Natural killer cell (primary cell): ENCODE measurements at regions not wholly inside any gene's neighbourhood (a gene's known extent, or its start where the extent isn't known, plus 50 kb on each side); places are given as distances from the start of the nearest gene placed in this dataset.

Experiments used
- ATAC-seq, 3 donors: fragments of 150-1000 bp in 2 of 3; fragments of 200-7000 bp in 1 of 3; cut with Tn5 transposase; 1 replicate in 1 of 3; 2 replicates in 2 of 3; pipeline ENCODE4 v1.10.0; 2021; ENCODE audit warnings: mild to moderate bottlenecking in 2 of 3, moderate library complexity in 2 of 3
- DNase-seq, 2 donors: peaks; one replicate each; pipeline versions ENCODE4 v3.0.0 to v3.0.0-alpha.2; 2013 to 2021; ENCODE audit warnings: mixed read lengths in 1 of 2
- H3K27ac ChIP-seq: one replicate; pipeline ENCODE4 v1.5.1; 2013; ENCODE audit warnings: mild to moderate bottlenecking, low read length
- H3K27me3 ChIP-seq: one replicate; pipeline ENCODE4 v1.6.1; 2013; ENCODE audit warnings: low read length; ENCODE audit not compliant: control insufficient read depth, insufficient read depth
- H3K36me3 ChIP-seq: one replicate; pipeline ENCODE4 v1.6.1; 2013; ENCODE audit warnings: low read length; ENCODE audit not compliant: control insufficient read depth, insufficient read depth
- H3K4me1 ChIP-seq: one replicate; pipeline ENCODE4 v1.6.1; 2013; ENCODE audit warnings: low read length; ENCODE audit not compliant: control insufficient read depth, insufficient read depth
- H3K4me3 ChIP-seq: one replicate; pipeline ENCODE4 v1.5.1; 2013; ENCODE audit warnings: low read length
- H3K9me3 ChIP-seq: one replicate; pipeline ENCODE4 v1.6.1; 2013; ENCODE audit warnings: low read length; ENCODE audit not compliant: control insufficient read depth, insufficient read depth
- H3K27ac Mint-ChIP-seq, 2 donors: one replicate each; pipeline ENCODE4 v1.8.0; 2022; ENCODE audit warnings: mild to moderate bottlenecking in 2 of 2, mixed read lengths in 2 of 2, moderate library complexity in 1 of 2
- H3K27me3 Mint-ChIP-seq, 2 donors: one replicate each; pipeline ENCODE4 v1.8.0; 2022; ENCODE audit warnings: low read depth in 2 of 2, mixed read lengths in 2 of 2
- H3K36me3 Mint-ChIP-seq: one replicate; pipeline ENCODE4 v1.8.0; 2022; ENCODE audit warnings: mixed read lengths
- H3K4me1 Mint-ChIP-seq, 2 donors: one replicate each; pipeline ENCODE4 v1.8.0; 2022; ENCODE audit warnings: mixed read lengths in 2 of 2
- H3K4me3 Mint-ChIP-seq: one replicate; pipeline ENCODE4 v1.8.0; 2022; ENCODE audit warnings: mild to moderate bottlenecking, moderate library complexity, mixed read lengths
- H3K9me3 Mint-ChIP-seq, 2 donors: one replicate each; pipeline ENCODE4 v1.8.0; 2022; ENCODE audit warnings: mixed read lengths in 2 of 2
- WGBS: methylation state at CpG from one replicate; pipeline ENCODE4 v1.1.7; 2013; ENCODE audit warnings: missing lambda C conversion rate; ENCODE audit not compliant: insufficient coverage; 5-methylcytosine and 5-hydroxymethylcytosine counted together
- intact Hi-C: fragments of 100-400 bp; cut with micrococcal nuclease; formaldehyde crosslinking; loops from one replicate; pipeline ENCODE4 v1.14.2; 2022
- TF ChIP-seq, protein P1 (sequence below): fragments of 200-600 bp; IDR thresholded peaks from one replicate; pipeline ENCODE4 v1.8.0; 2022; ENCODE audit warnings: antibody characterized with exemption

DNA sequence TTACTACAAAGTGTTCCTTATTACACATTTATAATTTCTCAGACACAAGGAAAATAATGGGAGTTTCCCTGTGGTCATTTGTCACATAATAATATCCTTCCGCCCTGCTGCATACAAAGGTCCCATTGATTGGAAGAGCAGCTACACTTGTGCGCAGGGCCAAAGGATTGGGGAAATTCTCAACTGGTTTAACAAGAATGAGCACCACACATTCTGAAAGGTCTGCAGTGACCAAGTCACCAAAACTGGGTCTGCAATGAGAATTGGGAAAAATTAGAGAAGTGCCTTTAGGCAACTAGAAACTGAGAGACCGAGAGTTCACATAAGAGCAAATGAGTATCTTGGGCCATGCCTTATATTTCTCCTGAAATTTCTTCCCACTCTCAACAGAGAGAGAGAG lies 98.2 kb upstream of the NR2F2 start:
- Histone ChIP-seq H3K36me3 (no peaks in the 10 kb centered on the region), H3K4me1 (no peaks in the 10 kb centered on the region), H3K27me3 (no peaks in the 10 kb centered on the region), H3K27ac (no peak overlapping the region), H3K9me3 (no peaks in the 10 kb centered on the region), H3K4me3 (no peak overlapping the region)
- TF ChIP-seq, protein P1, sequence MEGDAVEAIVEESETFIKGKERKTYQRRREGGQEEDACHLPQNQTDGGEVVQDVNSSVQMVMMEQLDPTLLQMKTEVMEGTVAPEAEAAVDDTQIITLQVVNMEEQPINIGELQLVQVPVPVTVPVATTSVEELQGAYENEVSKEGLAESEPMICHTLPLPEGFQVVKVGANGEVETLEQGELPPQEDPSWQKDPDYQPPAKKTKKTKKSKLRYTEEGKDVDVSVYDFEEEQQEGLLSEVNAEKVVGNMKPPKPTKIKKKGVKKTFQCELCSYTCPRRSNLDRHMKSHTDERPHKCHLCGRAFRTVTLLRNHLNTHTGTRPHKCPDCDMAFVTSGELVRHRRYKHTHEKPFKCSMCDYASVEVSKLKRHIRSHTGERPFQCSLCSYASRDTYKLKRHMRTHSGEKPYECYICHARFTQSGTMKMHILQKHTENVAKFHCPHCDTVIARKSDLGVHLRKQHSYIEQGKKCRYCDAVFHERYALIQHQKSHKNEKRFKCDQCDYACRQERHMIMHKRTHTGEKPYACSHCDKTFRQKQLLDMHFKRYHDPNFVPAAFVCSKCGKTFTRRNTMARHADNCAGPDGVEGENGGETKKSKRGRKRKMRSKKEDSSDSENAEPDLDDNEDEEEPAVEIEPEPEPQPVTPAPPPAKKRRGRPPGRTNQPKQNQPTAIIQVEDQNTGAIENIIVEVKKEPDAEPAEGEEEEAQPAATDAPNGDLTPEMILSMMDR = no peak
- ATAC-seq = peak in 1 of 3 donors; percentile 7
- Mint-ChIP-seq H3K4me1 (no peaks in the 10 kb centered on the region), H3K27me3 (peaks cover 17 to 20% of the 10 kb centered on the region in 2 donors), H3K4me3 (no peak overlapping the region), H3K36me3 (peaks cover 4% of the 10 kb centered on the region), H3K9me3 (no peaks in the 10 kb centered on the region), H3K27ac (no peak overlapping the region)
- no peak for DNase-seq
- 95% methylated on average over 3 of the region's 3 CpGs for WGBS
- intact Hi-C loops = no loop called here

- TF ChIP-seq, protein P1 = no peak
- no peak overlapping the region for H3K4me3 Mint-ChIP-seq
- no peak overlapping the region for H3K27ac Mint-ChIP-seq
- WGBS = 80% methylated on average over 12 of the region's 12 CpGs
- no peaks in the 10 kb centered on the region for H3K36me3 Mint-ChIP-seq
- Histone ChIP-seq H3K9me3 (no peaks in the 10 kb centered on the region), H3K27me3 (no peaks in the 10 kb centered on the region), H3K36me3 (no peaks in the 10 kb centered on the region), H3K27ac (no peak overlapping the region), H3K4me1 (no peaks in the 10 kb centered on the region), H3K4me3 (no peak overlapping the region)
- ATAC-seq = no peak
- no peaks in the 10 kb centered on the region for H3K4me1 Mint-ChIP-seq
- peaks cover 7 to 10% of the 10 kb centered on the region in 2 donors for H3K27me3 Mint-ChIP-seq
- H3K9me3 Mint-ChIP-seq = no peaks in the 10 kb centered on the region
- no peak for DNase-seq
- intact Hi-C loops = no loop called here
These were observed 96.2 kb upstream of the NR2F2 start for GRCh38 chr15:96234109-96234892.

- intact Hi-C loops = no loop called here
- H3K4me1 ChIP-seq = no peaks in the 10 kb centered on the region
- TF ChIP-seq, protein P1 = no peak
- Mint-ChIP-seq H3K9me3 (no peaks in the 10 kb centered on the region), H3K36me3 (no peaks in the 10 kb centered on the region), H3K27ac (no peak overlapping the region), H3K4me3 (no peak overlapping the region), H3K27me3 (peaks cover 7 to 18% of the 10 kb centered on the region in 2 donors), H3K4me1 (no peaks in the 10 kb centered on the region)
- DNase-seq = no peak
- WGBS = no CpG with 5 or more reads among the region's 1 CpG
- H3K9me3 ChIP-seq = no peaks in the 10 kb centered on the region
- H3K36me3 ChIP-seq = no peaks in the 10 kb centered on the region
- ATAC-seq = no peak
- H3K27ac ChIP-seq = no peak overlapping the region
- H3K27me3 ChIP-seq = no peaks in the 10 kb centered on the region
- H3K4me3 ChIP-seq = no peak overlapping the region
These were observed 93.5 kb upstream of the NR2F2 start for GRCh38 chr15:96237002-96237401.

DNA sequence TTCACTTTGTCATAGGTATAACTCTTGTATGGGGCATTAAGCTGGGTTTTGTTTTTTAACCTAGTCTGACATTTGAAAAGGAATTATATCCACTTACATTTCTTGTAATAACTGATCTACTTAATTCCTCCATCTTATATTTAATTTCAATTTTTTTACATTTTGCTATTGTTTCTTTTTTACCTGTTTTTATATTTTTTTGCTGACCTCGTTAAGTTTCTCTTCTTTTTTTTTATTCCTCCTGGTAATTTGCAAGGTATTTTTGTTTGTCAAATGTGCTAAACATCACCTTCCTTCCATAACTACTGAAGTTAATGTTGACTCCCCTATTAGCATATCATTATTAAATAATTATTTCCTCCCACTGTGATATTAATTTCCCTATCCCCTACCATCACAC lies 87.7 kb upstream of the NR2F2 start:
- H3K4me3 Mint-ChIP-seq = no peak overlapping the region
- ATAC-seq (no peak), DNase-seq (no peak)
- intact Hi-C loops = no loop called here
- no peak overlapping the region for H3K27ac Mint-ChIP-seq
- H3K4me1 ChIP-seq = no peaks in the 10 kb centered on the region
- H3K27me3 ChIP-seq = no peaks in the 10 kb centered on the region
- no peak overlapping the region for H3K4me3 ChIP-seq
- no peaks in the 10 kb centered on the region for H3K36me3 Mint-ChIP-seq
- H3K27me3 Mint-ChIP-seq = peaks cover 20 to 49% of the 10 kb centered on the region in 2 donors
- H3K36me3 ChIP-seq = no peaks in the 10 kb centered on the region
- no peak overlapping the region for H3K27ac ChIP-seq
- TF ChIP-seq, protein P1 = no peak
- no peaks in the 10 kb centered on the region for H3K9me3 ChIP-seq
- no peaks in the 10 kb centered on the region for H3K4me1 Mint-ChIP-seq
- whole genome bisulfite sequencing = no CpG with 5 or more reads among the region's 1 CpG
- peaks cover 0 to 4% of the 10 kb centered on the region in 2 donors for H3K9me3 Mint-ChIP-seq
